Stimulated activated CD4-positive, alpha-beta T cell treated with anti-CD3 and anti-CD28 coated beads, Interleukin-1b, Interleukin-23, amount 100 ng/mL, for 48 hours (primary cell): ENCODE measurements at regions not wholly inside any gene's neighbourhood (a gene's known extent, or its start where the extent isn't known, plus 50 kb on each side); places are given as distances from the start of the nearest gene placed in this dataset.

Experiments used
- DNase-seq: peaks from one replicate; pipeline ENCODE4 v3.0.0-alpha.2; 2020

DNA sequence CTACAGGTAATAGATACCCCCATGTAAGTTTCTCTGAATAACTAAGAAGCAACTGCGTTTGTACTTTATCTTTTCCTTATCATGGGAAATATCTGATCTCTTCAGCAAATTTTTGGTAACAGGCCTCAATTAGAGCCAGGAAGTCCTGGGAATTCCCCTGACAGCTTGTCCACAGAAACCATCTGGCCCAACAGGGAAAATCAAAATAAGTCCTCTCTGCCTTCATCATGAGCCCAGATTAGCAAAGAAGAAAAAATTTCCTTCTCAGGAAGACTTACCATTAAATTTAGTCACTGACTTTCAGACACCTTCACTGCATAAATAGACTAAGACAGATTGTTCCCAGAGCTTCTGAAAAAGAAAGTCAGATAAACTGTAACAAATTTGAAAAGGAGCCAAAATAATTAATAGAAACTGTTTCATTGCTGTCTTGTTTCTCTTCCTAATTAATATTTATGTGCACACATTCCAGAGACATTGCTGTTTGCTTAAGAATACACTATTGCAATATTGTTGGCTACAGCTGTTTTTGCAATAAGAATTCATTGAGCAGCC lies 278.1 kb upstream of the FAT3 start:
- DNase-seq = no peak

DNA sequence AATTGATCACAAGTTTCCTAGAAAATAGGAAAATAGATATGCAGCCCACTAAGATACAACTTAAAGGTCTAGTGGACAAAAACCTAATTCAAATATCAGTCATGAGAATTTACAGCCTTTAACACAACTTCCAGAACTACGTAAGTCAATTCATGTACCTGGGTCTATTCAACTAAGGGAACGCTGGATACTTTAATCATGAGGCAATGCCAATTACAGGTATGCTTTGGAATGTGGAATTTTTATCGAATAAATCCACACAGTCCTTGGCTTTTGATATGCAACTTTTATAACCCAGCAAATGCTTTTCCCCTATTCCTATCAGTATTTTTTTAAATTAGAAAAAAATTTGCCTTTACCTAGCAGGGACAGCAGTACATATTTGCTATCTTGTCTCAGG lies 289.5 kb upstream of the FAT3 start:
- no peak for DNase-seq

DNA sequence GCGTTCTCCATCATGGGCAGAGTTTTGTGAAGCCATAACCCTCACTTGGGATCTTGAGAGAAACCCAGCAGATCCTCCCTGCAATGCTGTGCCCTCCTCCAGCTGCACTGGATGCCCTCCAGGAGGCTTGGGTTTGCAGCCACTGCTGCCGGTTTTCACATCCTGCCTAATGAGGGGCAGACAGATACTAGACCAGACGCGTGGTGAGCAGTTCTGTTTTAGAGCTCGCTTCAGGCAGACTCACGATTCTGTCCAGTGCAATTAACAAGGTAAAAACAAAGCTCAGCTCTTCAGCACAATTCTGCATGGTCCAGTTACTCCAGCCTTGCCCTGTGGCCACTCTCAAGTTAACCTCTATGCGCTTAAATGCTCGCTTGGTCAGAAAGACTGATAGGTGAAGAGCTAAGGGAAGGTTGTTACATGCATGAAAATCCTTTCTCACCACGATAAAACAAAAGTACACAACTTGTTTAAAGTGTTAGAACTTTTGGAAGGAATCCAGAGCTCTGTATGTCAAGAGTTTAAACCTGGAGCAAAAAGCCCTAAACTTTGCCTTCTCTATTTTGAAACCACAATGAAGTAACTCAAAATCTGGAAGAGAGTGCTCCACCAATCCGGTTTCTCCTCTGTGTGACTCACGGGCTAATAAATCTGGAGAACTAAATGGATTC lies 292.3 kb upstream of the FAT3 start:
- DNase-seq = no peak

DNA sequence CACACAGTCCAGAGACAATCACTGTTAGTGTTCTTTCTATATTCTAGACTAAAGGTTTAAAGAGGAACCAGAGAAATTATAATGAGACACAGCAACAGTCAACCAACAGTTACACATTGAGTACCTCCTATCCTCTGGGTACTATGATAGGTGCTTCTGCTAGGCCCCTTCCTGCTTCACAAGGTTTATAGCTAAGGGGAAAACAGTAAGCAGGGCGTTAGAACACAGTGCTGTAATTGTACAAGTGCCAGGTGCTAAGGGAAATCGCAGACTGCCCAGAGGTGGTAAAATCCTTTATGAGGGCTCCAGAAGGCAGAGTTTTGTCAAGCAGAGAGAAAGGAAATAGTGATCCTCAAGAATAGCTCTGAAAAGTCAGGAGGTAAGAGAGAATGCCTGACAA lies 297.2 kb upstream of the FAT3 start:
- no peak for DNase-seq

DNA sequence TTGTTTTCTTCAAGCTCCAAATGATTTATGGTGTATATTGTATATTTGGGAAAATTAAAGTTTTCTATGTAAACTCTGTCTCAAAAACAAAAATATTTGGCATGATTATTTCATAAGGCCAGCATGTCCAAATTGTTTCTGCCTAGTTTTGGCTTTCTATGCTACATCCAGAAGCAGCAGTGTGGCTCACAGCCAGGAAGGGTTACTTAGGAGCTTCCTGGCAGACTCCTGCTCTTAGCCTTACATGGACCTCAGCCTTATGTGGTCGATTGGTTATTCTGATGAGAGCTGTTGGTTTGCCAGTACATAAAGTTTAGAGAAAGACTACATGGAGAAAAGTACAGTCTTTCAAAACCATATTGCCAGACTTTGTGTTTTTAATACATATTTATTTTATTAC lies 297.7 kb upstream of the FAT3 start:
- DNase-seq = no peak

DNA sequence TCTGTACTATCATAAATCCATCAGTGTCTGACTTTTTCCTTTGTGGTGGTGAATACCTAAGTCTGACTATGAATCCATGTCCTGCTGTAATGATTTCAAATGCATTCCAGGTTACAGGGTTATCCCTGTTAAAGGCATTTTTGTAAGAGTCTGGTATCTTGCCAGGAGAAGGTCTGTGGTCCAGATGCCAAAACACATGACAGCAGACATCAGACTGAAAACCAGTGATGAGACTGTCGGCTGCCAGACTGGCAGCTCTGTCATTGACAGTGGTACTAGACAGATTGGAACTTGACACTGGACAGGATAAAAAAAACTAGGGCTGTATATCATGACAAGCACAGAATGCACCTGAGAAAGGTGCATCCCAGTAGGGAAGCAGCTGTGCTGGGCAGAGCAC lies 301.8 kb upstream of the FAT3 start:
- DNase-seq = no peak

DNA sequence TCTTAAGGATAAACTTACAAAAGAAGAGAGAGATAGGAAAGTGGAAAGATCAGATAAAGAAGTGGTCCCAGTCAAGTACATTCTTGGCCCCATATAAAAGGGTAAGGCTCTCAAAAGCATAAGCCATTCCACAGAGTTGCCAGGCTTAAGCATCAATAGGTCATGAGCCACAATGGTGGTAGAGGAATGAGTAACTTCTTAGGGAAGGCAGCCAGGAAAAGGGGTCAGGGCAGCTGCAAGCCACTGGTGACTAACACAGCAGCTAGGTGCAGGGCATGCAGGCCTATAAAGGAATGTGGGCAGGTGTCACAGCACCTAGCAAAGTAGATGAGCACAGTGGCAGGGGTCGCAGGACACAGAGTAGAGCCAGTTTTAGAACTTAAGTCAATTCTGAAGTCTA lies 302.6 kb upstream of the FAT3 start:
- DNase-seq = no peak

DNA sequence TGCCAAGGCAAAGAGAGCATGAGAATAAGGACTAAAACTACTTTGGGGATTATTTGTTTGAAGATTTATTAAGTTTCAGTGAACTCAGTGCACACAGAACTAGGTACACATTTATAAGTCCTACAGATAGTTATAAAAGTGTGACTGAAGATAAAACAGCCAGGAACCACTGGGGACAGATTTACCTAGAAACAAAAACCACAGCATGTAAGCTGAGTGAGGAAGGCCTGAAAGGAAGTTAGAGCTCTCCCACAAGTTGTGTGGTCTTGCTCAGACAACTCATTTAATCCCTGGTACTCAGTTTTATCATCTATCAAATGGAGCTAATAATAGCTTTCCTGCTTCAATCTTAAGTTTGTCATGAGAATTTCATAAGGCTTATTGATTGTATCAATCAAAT lies 311.2 kb upstream of the FAT3 start:
- no peak for DNase-seq

DNA sequence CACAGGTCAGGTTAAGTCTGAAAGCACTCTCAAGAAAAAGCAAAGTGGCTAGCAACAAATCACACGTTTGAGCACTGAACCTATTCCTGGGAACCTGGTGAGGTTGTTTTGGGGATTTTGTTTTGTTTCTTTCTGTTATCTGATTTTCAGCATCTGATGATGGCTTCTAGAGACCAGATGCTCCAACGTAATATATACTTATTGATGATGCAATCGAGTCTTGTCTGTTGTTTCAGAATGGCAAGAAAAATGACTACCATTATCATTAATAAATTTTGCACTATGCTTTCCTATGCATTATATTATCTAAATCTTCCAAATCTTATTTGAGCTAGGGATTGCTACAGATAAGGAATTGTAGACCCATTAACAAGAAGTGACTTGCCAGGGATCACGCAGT lies 312.3 kb upstream of the FAT3 start:
- DNase-seq = no peak

DNA sequence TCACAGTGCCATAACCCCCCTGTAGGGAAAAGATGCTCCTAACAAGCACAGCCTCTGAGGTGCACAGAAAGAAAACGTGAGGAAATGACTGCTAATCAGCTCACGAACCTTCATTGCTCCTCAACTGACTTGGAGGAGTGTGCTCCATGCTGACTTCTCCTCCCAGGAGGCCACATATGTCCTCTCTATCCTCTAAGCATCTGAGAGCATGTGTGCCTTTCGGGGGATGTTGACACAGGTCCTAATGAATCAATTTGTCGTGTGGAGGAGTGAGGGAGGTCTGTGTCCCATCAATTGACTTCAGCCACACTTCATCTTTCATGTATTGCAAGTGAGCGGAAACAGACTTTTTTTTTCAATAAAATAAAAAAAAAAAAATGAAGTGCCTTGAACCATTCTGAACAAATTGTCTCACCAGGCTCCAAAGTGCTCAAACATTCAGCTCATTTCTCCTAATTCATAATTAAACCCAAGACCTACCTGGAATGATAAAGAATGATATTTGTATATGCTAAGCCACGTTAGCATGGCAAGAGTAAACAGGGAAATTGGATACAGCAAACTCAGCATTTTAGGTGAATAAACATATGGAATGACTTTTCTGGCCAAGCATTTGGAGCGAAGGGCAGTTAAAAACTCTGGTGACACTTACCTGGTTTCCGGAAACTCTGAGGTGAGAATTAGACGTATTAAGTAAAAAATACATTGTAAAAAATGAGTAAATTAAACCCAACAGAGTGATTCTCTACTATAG lies 317.6 kb upstream of the FAT3 start:
- DNase-seq = no peak

DNA sequence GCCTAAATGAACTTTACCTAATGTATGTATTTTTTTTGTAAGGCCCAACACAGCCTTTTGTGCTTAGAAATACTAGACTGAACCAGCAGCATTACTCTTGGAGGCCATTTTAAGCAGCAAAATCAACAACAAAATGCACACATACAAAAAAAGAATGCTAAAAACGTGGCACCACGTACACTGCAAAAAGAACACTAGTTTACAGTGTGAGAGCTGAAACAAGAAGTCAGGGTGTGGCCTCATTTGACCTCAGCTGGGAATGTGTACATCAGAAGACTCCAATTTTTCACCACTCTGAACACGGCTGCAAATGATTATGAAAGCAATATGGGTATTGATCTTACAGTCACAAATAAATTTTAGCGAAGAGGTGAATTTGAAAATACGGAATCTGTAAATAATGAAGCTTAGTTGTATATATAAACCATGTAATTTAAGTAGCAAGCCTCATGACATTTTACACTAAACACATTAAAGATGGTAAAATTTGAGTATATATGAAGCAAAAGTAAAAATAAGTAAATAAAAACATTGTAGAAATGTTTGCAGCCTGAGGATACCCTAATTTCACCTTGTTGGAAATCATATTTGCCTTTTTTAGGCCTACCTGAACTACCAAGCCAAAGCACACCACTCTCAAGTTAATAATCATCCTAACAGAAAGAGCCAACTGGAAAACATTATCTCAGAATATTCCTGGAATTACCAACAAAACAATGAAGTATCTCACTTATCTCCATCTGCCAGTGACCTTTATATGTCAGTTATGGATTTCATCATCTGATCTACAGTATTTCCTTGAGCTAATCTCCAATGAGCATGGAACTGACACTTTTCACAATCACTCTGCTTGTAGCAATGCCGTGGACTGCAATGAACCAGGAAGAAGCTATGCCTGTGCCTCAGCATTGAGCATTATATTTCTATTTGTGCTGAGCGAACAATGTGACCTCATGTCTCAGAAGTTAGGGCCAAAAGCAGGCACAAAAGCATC lies 319.5 kb upstream of the FAT3 start:
- DNase-seq = no peak

DNA sequence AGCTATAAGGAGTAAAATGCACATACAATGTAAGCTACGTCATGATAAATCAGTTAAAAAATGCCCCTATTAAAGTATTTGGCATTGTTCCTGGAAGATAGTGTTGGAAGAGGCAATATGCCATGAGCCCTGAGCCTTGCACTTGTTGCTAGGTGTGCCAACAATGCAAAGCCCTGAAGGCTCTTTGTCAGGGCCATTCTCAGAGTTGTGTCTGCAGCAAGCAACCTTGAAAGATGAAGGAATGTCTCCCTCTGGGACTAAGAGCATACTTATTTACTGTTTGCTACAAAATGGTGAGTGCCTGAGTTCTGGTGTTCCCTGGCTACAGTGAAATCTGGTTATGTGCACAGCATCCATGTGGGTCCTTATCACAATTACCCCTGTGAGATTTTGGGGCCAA lies 322.3 kb upstream of the FAT3 start:
- DNase-seq = no peak

DNA sequence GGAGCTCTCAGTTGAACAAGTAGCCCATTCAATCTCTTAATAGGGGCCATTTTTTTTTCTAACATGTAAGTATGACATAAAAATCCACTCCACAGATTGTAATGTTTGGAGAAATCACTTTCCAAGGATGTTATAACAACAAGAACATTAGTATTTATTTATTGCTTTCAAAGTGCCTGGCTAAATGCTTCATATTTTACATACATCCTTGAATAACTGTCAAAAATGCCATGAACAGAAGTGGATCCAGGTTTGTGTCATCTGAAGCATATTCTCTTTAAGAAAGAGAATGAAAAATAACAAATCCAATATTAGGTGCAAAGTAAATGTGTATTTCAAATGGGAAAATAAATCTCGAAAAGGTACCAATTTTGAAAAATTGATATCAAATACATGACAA lies 344.0 kb upstream of the FAT3 start:
- no peak for DNase-seq

DNA sequence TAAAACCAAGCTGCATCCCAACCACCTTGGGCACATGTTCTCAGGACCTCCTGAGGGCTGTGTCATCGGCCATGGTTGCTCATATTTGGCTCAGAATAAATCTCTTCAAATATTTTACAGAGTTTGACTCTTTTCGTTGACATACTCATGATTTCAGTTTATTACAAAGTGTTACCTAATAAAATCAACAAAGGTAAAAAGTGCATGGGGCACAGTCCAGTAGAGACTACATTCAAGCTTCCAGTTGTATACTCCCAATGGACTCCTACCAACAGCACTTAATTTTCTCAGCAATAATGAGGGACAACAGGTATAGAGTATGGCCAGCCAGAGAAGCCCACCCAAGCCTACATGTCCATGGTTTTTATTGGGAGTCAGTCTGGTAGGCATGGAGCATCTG lies 347.9 kb upstream of the FAT3 start:
- no peak for DNase-seq

DNA sequence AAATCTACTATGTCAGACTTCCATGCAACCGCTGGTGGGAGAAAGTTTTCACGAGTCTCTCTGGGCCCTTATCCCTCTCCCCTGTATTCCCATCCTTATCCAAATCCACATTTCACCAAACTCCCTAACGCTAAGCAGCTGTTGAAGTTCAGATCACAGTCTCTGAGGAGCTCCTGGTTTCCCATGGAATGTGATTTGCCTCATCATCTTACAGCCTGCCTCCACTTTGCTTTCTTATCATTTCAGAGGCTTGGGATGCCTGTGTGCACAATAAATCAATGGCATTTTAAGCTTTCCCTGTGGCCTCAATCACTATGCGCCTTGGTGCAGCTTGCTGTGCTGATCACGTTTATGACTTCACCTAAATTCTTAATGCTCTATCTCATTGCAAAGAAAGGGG lies 352.4 kb upstream of the FAT3 start:
- no peak for DNase-seq

DNA sequence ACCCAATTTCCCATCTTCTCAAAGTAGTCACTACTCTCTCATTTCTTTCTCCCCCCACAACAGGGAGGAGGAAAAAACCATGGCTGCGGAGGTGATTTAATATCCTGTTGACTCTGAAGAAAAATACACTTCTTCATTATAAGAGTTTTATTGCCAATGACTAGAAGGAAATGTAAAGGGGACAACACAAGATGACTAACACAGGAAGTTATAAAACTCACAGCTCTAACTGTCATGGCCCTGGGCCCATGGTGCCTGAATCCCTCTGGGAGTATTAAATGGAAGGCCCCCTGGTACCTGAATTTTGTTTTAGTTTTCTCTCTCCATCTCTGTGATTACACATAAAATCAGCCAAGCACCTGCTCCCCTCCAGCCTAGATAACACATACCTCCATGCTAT lies 352.8 kb upstream of the FAT3 start:
- no peak for DNase-seq

DNA sequence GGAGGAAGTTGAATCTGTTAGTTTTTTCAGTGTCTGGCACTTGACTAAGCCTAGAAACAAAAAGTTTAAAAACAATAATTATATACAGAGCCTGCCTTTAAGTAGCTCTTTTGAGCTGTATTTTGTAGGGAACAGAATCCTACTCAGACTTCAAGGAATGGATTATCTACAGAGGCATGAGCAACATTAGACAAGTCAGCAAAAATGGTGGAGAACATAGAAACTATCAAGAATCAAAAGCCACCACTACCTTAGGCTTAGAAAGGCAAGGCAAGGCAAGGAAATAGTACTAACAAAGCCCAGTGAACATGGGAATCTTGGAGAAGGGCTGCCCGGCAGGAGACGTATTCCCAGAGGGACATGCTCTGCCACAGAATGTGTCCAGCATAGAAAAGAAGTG lies 353.6 kb upstream of the FAT3 start:
- no peak for DNase-seq

DNA sequence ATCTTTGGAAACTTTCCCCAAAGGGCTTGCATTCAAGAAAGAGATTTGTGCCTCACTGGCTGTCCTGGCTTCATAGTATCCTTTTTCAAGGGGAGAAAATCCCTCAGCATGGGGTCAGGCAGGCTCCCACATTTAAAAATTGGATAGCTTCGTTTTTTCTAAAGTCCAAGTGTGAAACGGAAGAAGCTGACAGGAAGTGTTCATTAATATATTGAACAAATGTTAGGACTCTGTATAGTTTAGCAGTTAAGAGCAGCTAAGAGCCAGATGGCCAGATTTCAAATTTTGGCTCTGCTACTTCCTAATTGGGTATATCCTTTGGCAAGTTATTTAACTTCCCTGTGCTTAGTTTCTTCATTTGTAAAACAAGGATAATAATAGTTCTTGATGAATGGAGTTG lies 354.9 kb upstream of the FAT3 start:
- DNase-seq = no peak

DNA sequence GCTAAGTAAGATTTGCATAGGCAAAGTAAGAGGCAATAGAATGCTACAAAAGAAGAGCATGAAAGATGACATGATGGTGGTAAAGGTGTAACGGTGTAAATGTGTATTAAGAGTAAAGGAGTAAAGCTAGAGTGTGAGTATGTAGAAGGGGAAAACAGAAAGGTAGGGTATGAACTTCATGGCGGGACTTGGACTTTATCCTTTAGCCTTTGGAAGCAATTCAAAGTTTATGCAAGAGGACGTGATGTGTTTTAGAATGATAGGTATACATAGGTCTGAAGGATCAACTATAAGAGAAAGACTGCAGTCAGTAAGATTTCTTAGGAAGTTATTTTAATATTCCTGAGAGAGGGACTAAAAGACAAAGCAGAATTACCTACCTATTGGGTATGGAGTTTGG lies 358.0 kb upstream of the FAT3 start:
- no peak for DNase-seq

DNA sequence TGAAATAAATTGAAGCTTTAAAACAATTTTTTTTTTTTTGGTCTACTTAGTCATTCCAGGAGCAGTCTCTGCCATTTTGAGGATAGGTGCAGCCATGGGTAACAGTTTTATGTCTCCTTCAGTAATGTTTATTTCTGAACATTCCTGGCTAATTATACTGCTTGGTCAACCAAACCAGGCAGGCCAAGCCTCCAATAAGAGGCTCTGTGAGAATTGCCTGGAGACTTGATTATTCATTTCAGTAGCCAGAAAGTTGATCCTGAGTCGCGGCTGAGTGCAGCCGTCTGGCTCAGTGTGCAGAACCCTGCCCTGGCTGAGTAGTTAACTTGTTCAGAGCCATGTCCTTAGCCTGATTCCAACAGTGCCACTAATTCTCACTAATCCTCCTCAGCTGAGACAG lies 364.0 kb upstream of the FAT3 start:
- DNase-seq = no peak

DNA sequence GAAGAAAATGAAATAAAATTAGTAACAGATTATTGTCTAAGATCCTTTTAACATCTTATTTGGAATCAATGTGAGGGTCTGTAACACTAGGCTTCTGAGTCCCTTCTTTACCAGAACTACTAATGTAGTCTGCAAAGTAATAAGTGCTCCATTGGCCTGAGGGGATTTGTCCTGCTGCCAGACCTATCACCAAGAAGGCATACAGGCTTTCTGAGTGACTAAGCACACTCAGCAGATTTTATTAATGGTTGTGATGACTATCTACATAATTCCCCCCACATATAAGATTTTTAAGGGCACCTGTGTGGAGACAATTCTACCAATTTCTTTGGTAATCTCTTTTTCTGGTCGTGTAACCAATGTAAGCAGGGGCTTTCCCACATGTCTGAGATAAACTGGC lies 365.0 kb upstream of the FAT3 start:
- no peak for DNase-seq

DNA sequence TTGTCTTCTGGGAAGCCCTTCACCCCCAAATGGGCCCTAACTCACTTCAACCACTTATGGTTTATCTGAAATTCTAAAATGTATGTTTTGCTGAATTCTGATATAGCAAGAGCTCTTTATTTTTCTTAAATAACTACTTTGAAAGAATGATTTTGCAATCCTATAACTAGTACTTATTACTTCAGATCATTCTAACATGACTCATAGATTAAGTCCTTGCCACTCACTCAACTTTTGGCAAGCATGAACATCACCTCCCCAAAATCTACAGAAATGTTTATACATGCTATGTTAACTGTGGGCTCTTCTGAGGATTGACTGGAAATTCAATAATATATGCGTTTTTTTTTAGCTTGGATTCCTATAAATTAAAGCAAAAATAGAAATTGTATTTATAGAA lies 367.4 kb upstream of the FAT3 start:
- DNase-seq = no peak

DNA sequence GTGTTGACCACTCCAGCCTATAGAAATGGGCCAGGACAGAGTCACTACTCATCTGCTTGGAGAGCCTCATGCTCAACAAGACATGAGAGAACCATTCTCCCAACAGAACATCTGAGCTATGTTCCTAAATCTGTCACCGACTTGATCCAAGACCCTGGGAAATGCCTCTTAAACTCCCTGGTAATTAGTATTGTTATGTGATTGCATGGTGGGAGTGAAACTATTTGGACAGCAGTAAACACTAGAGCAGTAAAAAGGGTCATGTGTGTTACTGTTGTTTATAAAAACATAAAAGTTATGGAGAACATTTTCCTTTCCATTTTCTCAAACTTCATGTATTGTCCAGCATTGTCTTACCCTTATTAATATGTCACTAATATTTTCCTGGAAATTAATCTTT lies 369.8 kb upstream of the FAT3 start:
- DNase-seq = no peak

DNA sequence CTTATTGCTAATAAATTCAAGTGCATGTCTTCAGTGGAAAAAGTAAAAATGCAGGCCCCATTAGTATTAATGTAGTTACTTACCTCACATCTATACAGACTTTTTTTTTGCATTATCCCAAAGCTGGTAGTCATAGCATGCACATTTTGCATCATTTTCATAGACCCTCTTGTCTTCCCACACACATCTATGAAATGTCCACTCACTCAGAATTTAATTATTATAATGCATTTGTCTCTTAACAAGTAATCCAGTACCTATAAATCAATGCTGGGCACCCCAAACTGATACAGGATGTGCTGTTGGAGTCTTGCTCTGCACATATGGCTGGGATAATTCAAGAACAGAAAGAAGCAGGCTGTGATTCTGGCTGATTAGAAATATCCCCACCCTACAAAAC lies 370.4 kb upstream of the FAT3 start:
- no peak for DNase-seq
